ENCODE measurements at regions not wholly inside any gene's neighbourhood (a gene's known extent, or its start where the extent isn't known, plus 50 kb on each side); places are given as distances from the start of the nearest gene placed in this dataset.

- Histone ChIP-seq H3K9me3 (ENCODE audit: low read length) (no peaks in the 10 kb centered on the region), H3K4me3 (ENCODE audit: low read length) (no peak overlapping the region), H3K79me2 (replicated peaks; ENCODE audit: insufficient read depth, low read length) (no peaks in the 10 kb centered on the region), H3K9me2 (ENCODE audit: insufficient read depth, low read length) (no peaks in the 10 kb centered on the region), H3K27ac (ENCODE audit: low read length) (no peak overlapping the region), H2AFZ (ENCODE audit: low read depth, low read length) (no peak overlapping the region), H3K27me3 (ENCODE audit: insufficient read depth, low read depth, low read length) (no peaks in the 10 kb centered on the region), H3K4me2 (ENCODE audit: low read length) (no peak overlapping the region), H4K20me1 (ENCODE audit: insufficient read depth) (no peaks in the 10 kb centered on the region), H3F3A (ENCODE audit: insufficient read depth, low read length, poor library complexity, severe bottlenecking) (no peaks in the 10 kb centered on the region), H3K36me3 (ENCODE audit: insufficient read depth, low read length) (no peaks in the 10 kb centered on the region), H3K9ac (ENCODE audit: low read length) (no peak overlapping the region)
- no peak for TF ChIP-seq EZH2 (IDR thresholded peaks at IDR 0.05; ENCODE audit: borderline replicate concordance, insufficient read depth, low read length, poor library complexity, severe bottlenecking)
- TF ChIP-seq CTCF (IDR thresholded peaks at IDR 0.05; ENCODE audit: poor library complexity, severe bottlenecking): no peak
- no peak for TF ChIP-seq REST (IDR thresholded peaks at IDR 0.05; ENCODE audit: borderline replicate concordance)
- no peak for TF ChIP-seq TAF1 (IDR thresholded peaks at IDR 0.05; ENCODE audit: low read depth)
- no peak for TF ChIP-seq RAD21 (conservative IDR thresholded peaks at IDR 0.05)
Measured at GRCh38 chr1:234672349-234673135, 62.6 kb upstream of the IRF2BP2 start.

GRCh38 chr1:234670967-234671626, 61.1 kb upstream of the IRF2BP2 start:
- Histone ChIP-seq H3K27me3 (ENCODE audit: insufficient read depth, low read depth, low read length) (no peaks in the 10 kb centered on the region), H4K20me1 (ENCODE audit: insufficient read depth) (no peaks in the 10 kb centered on the region), H3K9me2 (ENCODE audit: insufficient read depth, low read length) (no peaks in the 10 kb centered on the region), H2AFZ (ENCODE audit: low read depth, low read length) (no peak overlapping the region), H3K9me3 (ENCODE audit: low read length) (no peaks in the 10 kb centered on the region), H3K36me3 (ENCODE audit: insufficient read depth, low read length) (no peaks in the 10 kb centered on the region), H3K4me2 (ENCODE audit: low read length) (no peak overlapping the region), H3K4me3 (ENCODE audit: low read length) (no peak overlapping the region), H3K27ac (ENCODE audit: low read length) (no peak overlapping the region), H3F3A (ENCODE audit: insufficient read depth, low read length, poor library complexity, severe bottlenecking) (no peaks in the 10 kb centered on the region), H3K9ac (ENCODE audit: low read length) (no peak overlapping the region), H3K79me2 (replicated peaks; ENCODE audit: insufficient read depth, low read length) (no peaks in the 10 kb centered on the region)
- TF ChIP-seq MXI1 (conservative IDR thresholded peaks at IDR 0.05; ENCODE audit: poor library complexity, severe bottlenecking): no peak
- no peak for TF ChIP-seq SMC3 (conservative IDR thresholded peaks at IDR 0.05; ENCODE audit: poor library complexity)
- no peak for TF ChIP-seq POLR2AphosphoS5 (IDR thresholded peaks at IDR 0.05)
- TF ChIP-seq RAD21 (conservative IDR thresholded peaks at IDR 0.05): no peak
- no peak for TF ChIP-seq EZH2 (IDR thresholded peaks at IDR 0.05; ENCODE audit: borderline replicate concordance, insufficient read depth, low read length, poor library complexity, severe bottlenecking)
- no peak for TF ChIP-seq EP300 (conservative IDR thresholded peaks at IDR 0.05; ENCODE audit: poor library complexity, severe bottlenecking)
- TF ChIP-seq TAF1 (IDR thresholded peaks at IDR 0.05; ENCODE audit: low read depth): no peak
- no peak for TF ChIP-seq CTCF (IDR thresholded peaks at IDR 0.05; ENCODE audit: poor library complexity, severe bottlenecking)
- TF ChIP-seq REST (IDR thresholded peaks at IDR 0.05; ENCODE audit: borderline replicate concordance): no peak

Data from neural cell (in vitro differentiated cells).